PFSK-1 (cell line): ENCODE measurements at regions not wholly inside any gene's neighbourhood (a gene's known extent, or its start where the extent isn't known, plus 50 kb on each side); places are given as distances from the start of the nearest gene placed in this dataset.

Experiments
- FOXP2 ChIP-seq: optimal IDR thresholded peaks from 2 replicates; pipeline ENCODE3; 2011; ENCODE audit warnings: borderline replicate concordance, control low read depth, inconsistent platforms; ENCODE audit not compliant: insufficient read depth; ENCODE audit errors: extremely low read length, extremely low read depth
- POLR2AphosphoS5 ChIP-seq: IDR thresholded peaks from 2 replicates; pipeline ENCODE4 v1.6.1; 2012; ENCODE audit warnings: low read depth, mild to moderate bottlenecking, control low read depth, low read length, moderate library complexity
- REST ChIP-seq, 2 experiments: IDR thresholded peaks; 2 replicates each; pipeline versions ENCODE4 v1.6.1 to v1.8.0; 2011 to 2012; ENCODE audit warnings: low read depth in 2 of 2, low read length in 2 of 2, control low read depth in 1 of 2, inconsistent platforms in 1 of 2, mild to moderate bottlenecking in 1 of 2, moderate library complexity in 1 of 2; ENCODE audit not compliant: insufficient read depth in 1 of 2
- SIN3A ChIP-seq: IDR thresholded peaks from 2 replicates; pipeline ENCODE4 v1.6.1; 2012; ENCODE audit warnings: mild to moderate bottlenecking, low read length, moderate library complexity, borderline replicate concordance; ENCODE audit not compliant: insufficient read depth
- TAF1 ChIP-seq: IDR thresholded peaks from 2 replicates; pipeline ENCODE4 v1.6.1; 2012; ENCODE audit warnings: low read length, control low read depth, borderline replicate concordance; ENCODE audit not compliant: insufficient read depth

- TF ChIP-seq TAF1 (no peak), FOXP2 (no peak), POLR2AphosphoS5 (no peak), SIN3A (no peak), REST (IDR thresholded peaks at IDR 0.05; ENCODE audit: insufficient read depth in 1 of 2, low read depth in 2 of 2, low read length in 2 of 2) (no peak)
Measured at GRCh38 chr2:184455624-184456023, 142.7 kb upstream of the ZNF804A start.

GRCh38 chr2:184463102-184463865, 135.0 kb upstream of the ZNF804A start:
- TF ChIP-seq TAF1 (no peak), SIN3A (no peak), FOXP2 (no peak), REST (IDR thresholded peaks at IDR 0.05; ENCODE audit: insufficient read depth in 1 of 2, low read depth in 2 of 2, low read length in 2 of 2) (no peak), POLR2AphosphoS5 (no peak)

GRCh38 chr2:184463866-184464248, 134.5 kb upstream of the ZNF804A start:
- no peak for TF ChIP-seq SIN3A
- no peak for TF ChIP-seq REST (IDR thresholded peaks at IDR 0.05; ENCODE audit: insufficient read depth in 1 of 2, low read depth in 2 of 2, low read length in 2 of 2)
- no peak for TF ChIP-seq POLR2AphosphoS5
- TF ChIP-seq TAF1: no peak
- TF ChIP-seq FOXP2: no peak

- TF ChIP-seq TAF1 (no peak), REST (IDR thresholded peaks at IDR 0.05; ENCODE audit: insufficient read depth in 1 of 2, low read depth in 2 of 2, low read length in 2 of 2) (no peak), SIN3A (no peak), POLR2AphosphoS5 (no peak), FOXP2 (no peak)
Measured at GRCh38 chr2:184468826-184469225, 129.5 kb upstream of the ZNF804A start.

- TF ChIP-seq POLR2AphosphoS5 (no peak), TAF1 (no peak), SIN3A (no peak), REST (IDR thresholded peaks at IDR 0.05; ENCODE audit: insufficient read depth in 1 of 2, low read depth in 2 of 2, low read length in 2 of 2) (no peak), FOXP2 (no peak)
Measured at GRCh38 chr2:184472481-184472880, 125.8 kb upstream of the ZNF804A start.
